ENCODE measurements at regions not wholly inside any gene's neighbourhood (a gene's known extent, or its start where the extent isn't known, plus 50 kb on each side); places are given as distances from the start of the nearest gene placed in this dataset.

DNA sequence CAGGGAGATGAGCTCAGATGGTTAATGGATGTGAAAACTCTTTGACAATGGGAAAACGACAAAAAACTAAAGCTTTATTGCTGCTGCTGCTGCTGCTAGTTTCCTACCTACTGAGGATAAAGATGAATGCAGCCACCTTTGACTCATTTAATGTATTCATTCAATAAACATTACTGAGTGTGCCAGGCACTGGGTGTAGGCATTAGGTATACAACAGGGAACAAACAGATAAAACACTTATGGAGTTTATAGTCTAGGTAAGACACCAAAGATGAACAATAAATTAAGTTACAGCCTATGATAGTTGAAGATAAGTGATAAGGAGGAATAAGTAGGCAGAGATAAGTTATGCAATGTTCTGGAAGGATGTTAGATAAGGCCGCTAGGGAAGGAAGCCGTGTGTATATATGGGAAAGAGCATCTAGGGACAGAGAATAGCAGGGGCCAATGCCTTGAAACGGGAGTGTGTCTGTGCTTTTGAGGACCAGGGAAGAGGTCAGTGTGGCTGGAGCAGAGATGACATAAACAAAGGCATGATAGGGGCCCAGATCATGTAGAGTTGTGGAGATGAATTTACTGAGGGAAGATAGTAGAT lies 477.6 kb downstream of the NTRK2 start:
- 67 to 74% methylated on average over 4 of the region's 4 CpGs for WGBS, 2 donors
- no peak overlapping the region for H3K4me3 ChIP-seq (ENCODE audit: low read depth in 1 of 2, low read length in 2 of 2)
- no peak overlapping the region for H3K27ac ChIP-seq (ENCODE audit: low read depth in 2 of 2, low read length in 1 of 2)
- no peaks in the 10 kb centered on the region for H3K27me3 ChIP-seq (ENCODE audit: control insufficient read depth in 1 of 2, insufficient read depth in 2 of 2, low read length in 2 of 2)
- peaks cover 0 to 3% of the 10 kb centered on the region in 2 donors for H3K4me1 ChIP-seq (ENCODE audit: control insufficient read depth in 2 of 2, insufficient read depth in 2 of 2, low read length in 1 of 2)
- H3K36me3 ChIP-seq (ENCODE audit: control insufficient read depth in 2 of 2, insufficient read depth in 2 of 2, low read length in 1 of 2) = no peaks in the 10 kb centered on the region
- H3K9me3 ChIP-seq (ENCODE audit: control insufficient read depth in 2 of 2, insufficient read depth in 1 of 2, low read depth in 1 of 2, low read length in 1 of 2) = no peaks in the 10 kb centered on the region

DNA sequence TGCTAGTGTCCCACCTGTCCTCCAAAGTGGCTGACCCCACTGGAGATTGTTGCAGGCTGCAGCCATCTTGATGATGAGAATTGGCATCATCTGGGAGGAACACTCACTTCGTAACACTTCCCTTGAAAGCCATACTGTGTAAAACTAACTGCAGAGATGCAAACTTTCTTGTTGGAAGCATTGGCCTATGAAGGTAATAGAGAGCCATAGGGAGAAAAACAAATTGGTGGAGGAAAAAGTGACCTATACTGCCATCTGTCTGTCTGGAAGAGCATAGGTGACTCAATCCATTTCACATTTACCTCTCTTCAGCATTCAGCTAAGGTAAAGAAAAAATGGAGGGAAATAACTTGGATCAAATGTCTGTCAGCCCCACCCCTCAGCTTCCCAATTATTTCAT lies 473.4 kb downstream of the NTRK2 start:
- no peak overlapping the region for H3K27ac ChIP-seq (ENCODE audit: low read depth in 2 of 2, low read length in 1 of 2)
- H3K4me1 ChIP-seq (ENCODE audit: control insufficient read depth in 2 of 2, insufficient read depth in 2 of 2, low read length in 1 of 2) = peaks cover 0 to 3% of the 10 kb centered on the region in 2 donors
- WGBS, 2 donors = 73 to 82% methylated on average over 1 of the region's 1 CpG
- no peaks in the 10 kb centered on the region for H3K27me3 ChIP-seq (ENCODE audit: control insufficient read depth in 1 of 2, insufficient read depth in 2 of 2, low read length in 2 of 2)
- H3K36me3 ChIP-seq (ENCODE audit: control insufficient read depth in 2 of 2, insufficient read depth in 2 of 2, low read length in 1 of 2) = no peaks in the 10 kb centered on the region
- no peak overlapping the region for H3K4me3 ChIP-seq (ENCODE audit: low read depth in 1 of 2, low read length in 2 of 2)
- H3K9me3 ChIP-seq (ENCODE audit: control insufficient read depth in 2 of 2, insufficient read depth in 1 of 2, low read depth in 1 of 2, low read length in 1 of 2) = no peaks in the 10 kb centered on the region

DNA sequence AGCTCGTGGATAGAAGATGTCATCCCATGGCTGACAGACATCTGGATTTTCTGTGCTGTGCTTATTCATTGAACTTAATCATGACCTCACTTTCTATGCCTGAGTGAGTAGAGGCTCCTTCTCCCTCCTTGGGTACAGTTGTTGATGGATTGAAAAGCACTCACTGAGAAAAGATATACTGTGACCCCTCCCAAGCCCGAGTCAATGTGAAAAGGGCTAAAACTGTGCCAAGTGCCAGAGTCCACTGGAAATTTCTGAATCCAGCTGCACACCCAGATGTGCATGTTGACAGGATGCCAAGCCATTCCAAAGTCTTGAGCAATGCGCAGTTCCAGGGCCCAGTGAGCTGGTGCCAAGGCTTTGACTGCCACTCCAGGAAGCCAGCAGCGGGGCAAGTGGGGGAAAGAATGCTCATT lies 473.0 kb downstream of the NTRK2 start:
- 44 to 63% methylated on average over 4 of the region's 4 CpGs for WGBS, 2 donors
- Histone ChIP-seq H3K9me3 (ENCODE audit: control insufficient read depth in 2 of 2, insufficient read depth in 1 of 2, low read depth in 1 of 2, low read length in 1 of 2) (no peaks in the 10 kb centered on the region), H3K4me3 (ENCODE audit: low read depth in 1 of 2, low read length in 2 of 2) (no peak overlapping the region), H3K4me1 (ENCODE audit: control insufficient read depth in 2 of 2, insufficient read depth in 2 of 2, low read length in 1 of 2) (peaks cover 0 to 3% of the 10 kb centered on the region in 2 donors), H3K27ac (ENCODE audit: low read depth in 2 of 2, low read length in 1 of 2) (no peak overlapping the region), H3K36me3 (ENCODE audit: control insufficient read depth in 2 of 2, insufficient read depth in 2 of 2, low read length in 1 of 2) (no peaks in the 10 kb centered on the region), H3K27me3 (ENCODE audit: control insufficient read depth in 1 of 2, insufficient read depth in 2 of 2, low read length in 2 of 2) (no peaks in the 10 kb centered on the region)

DNA sequence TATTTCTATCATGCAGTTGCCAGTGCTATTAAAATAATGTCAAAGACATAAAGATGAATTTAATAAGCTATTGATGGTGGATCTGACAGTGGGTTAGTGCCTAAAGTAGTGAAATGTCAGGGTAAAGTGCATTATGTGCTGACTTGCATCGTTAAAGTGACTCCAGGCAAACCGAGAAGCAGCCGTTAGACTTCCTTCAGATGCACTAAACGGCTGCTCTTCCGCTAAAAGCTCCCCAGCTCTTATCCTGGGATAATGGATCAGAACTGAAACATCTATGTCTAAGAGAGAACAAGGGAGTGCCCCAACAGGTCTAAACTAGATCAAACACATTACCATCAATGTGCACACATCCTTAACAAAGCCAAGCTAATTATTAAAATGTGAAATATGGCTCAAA lies 468.2 kb downstream of the NTRK2 start:
- Histone ChIP-seq H3K27me3 (ENCODE audit: control insufficient read depth in 1 of 2, insufficient read depth in 2 of 2, low read length in 2 of 2) (no peaks in the 10 kb centered on the region), H3K27ac (ENCODE audit: low read depth in 2 of 2, low read length in 1 of 2) (no peak overlapping the region), H3K36me3 (ENCODE audit: control insufficient read depth in 2 of 2, insufficient read depth in 2 of 2, low read length in 1 of 2) (no peaks in the 10 kb centered on the region), H3K4me3 (ENCODE audit: low read depth in 1 of 2, low read length in 2 of 2) (no peak overlapping the region), H3K9me3 (ENCODE audit: control insufficient read depth in 2 of 2, insufficient read depth in 1 of 2, low read depth in 1 of 2, low read length in 1 of 2) (no peaks in the 10 kb centered on the region), H3K4me1 (ENCODE audit: control insufficient read depth in 2 of 2, insufficient read depth in 2 of 2, low read length in 1 of 2) (peaks cover 0 to 3% of the 10 kb centered on the region in 2 donors)
- 51 to 61% methylated on average over 5 of the region's 5 CpGs for WGBS, 2 donors

DNA sequence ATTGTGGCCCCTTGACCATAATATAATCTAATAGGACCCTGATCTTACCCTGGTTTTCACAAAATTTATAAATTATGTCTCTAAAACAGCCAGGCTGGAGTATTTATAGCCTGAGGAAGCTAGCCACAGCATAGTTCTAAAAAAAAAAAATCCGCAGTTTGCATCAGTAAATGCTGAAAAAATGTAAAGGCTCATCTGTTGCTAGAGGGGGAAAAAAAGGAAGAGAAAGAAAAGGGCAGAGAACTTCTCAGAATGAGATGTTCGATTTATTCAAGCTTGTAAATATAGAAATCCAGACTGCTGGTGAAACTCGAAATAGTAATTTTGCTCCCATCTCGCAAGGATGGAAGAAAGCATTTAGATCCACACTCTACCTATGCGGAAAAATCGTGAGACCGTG lies 467.5 kb downstream of the NTRK2 start:
- H3K4me1 ChIP-seq (ENCODE audit: control insufficient read depth in 2 of 2, insufficient read depth in 2 of 2, low read length in 1 of 2) = no peaks in the 10 kb centered on the region
- no peaks in the 10 kb centered on the region for H3K36me3 ChIP-seq (ENCODE audit: control insufficient read depth in 2 of 2, insufficient read depth in 2 of 2, low read length in 1 of 2)
- H3K27ac ChIP-seq (ENCODE audit: low read depth in 2 of 2, low read length in 1 of 2) = no peak overlapping the region
- no peak overlapping the region for H3K4me3 ChIP-seq (ENCODE audit: low read depth in 1 of 2, low read length in 2 of 2)
- H3K27me3 ChIP-seq (ENCODE audit: control insufficient read depth in 1 of 2, insufficient read depth in 2 of 2, low read length in 2 of 2) = no peaks in the 10 kb centered on the region
- WGBS, 2 donors = 86 to 88% methylated on average over 7 of the region's 7 CpGs
- H3K9me3 ChIP-seq (ENCODE audit: control insufficient read depth in 2 of 2, insufficient read depth in 1 of 2, low read depth in 1 of 2, low read length in 1 of 2) = no peaks in the 10 kb centered on the region

DNA sequence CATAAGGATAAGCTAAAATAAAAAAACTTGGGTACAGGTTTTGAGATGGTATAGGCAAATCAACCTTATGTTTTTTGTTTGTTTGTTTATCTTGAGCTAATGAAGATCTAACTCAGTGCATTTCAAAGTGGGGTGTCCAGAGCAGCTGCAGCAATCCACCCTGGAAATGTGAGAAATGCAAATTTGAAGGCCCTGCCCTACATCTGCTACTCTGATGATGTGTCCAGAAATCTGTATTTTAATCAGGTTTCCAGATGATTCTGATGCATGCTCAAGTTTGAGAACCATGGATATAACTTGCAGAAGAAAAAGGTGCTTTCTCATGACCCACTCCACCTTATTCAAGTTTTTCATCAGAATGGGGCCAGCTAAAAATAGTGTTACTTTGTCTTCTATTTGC lies 467.0 kb downstream of the NTRK2 start:
- no peak overlapping the region for H3K4me3 ChIP-seq (ENCODE audit: low read depth in 1 of 2, low read length in 2 of 2)
- H3K27ac ChIP-seq (ENCODE audit: low read depth in 2 of 2, low read length in 1 of 2) = no peak overlapping the region
- H3K9me3 ChIP-seq (ENCODE audit: control insufficient read depth in 2 of 2, insufficient read depth in 1 of 2, low read depth in 1 of 2, low read length in 1 of 2) = no peaks in the 10 kb centered on the region
- no peaks in the 10 kb centered on the region for H3K36me3 ChIP-seq (ENCODE audit: control insufficient read depth in 2 of 2, insufficient read depth in 2 of 2, low read length in 1 of 2)
- no peaks in the 10 kb centered on the region for H3K4me1 ChIP-seq (ENCODE audit: control insufficient read depth in 2 of 2, insufficient read depth in 2 of 2, low read length in 1 of 2)
- no peaks in the 10 kb centered on the region for H3K27me3 ChIP-seq (ENCODE audit: control insufficient read depth in 1 of 2, insufficient read depth in 2 of 2, low read length in 2 of 2)

DNA sequence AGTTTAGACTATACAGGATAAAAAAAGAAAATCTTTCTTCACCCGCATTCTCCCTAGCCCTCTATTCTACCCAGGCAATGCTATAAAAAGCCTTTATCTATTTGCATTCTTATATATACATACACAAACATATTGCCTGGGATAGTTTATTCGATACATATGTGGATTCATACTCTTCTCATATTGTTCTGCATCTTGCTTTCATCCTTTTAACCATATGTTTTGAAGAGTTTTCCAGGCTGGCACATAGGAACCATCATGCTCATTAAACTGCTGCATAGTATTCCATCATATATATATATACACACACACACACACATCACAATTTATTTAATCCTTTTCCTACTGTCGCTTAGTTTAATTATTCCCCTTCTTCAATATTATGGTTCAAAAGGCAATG lies 461.2 kb downstream of the NTRK2 start:
- Histone ChIP-seq H3K9me3 (ENCODE audit: control insufficient read depth in 2 of 2, insufficient read depth in 1 of 2, low read depth in 1 of 2, low read length in 1 of 2) (no peaks in the 10 kb centered on the region), H3K4me3 (ENCODE audit: low read depth in 1 of 2, low read length in 2 of 2) (no peak overlapping the region), H3K36me3 (ENCODE audit: control insufficient read depth in 2 of 2, insufficient read depth in 2 of 2, low read length in 1 of 2) (no peaks in the 10 kb centered on the region), H3K27ac (ENCODE audit: low read depth in 2 of 2, low read length in 1 of 2) (no peak overlapping the region), H3K27me3 (ENCODE audit: control insufficient read depth in 1 of 2, insufficient read depth in 2 of 2, low read length in 2 of 2) (no peaks in the 10 kb centered on the region), H3K4me1 (ENCODE audit: control insufficient read depth in 2 of 2, insufficient read depth in 2 of 2, low read length in 1 of 2) (no peaks in the 10 kb centered on the region)
- WGBS, 2 donors = 88 to 91% methylated on average over 3 of the region's 3 CpGs

DNA sequence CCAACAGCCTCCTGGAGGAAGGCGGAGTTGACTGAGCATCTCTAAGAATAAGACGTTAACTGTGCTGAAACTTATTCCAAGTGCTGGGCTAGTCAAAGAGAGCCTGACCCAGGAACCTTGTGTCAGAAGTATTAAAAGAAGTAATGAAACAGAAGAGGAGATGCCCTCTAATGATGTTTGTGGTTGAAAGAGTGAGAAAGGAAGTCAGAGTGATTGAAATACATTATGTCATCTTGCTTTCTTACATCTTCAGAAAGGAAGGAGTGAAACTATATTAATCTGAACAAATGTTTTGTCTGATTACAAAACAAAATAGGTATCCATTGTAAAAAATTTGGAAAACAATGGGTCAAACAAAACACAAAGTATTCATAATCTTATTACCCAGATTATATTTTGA lies 460.7 kb downstream of the NTRK2 start:
- Histone ChIP-seq H3K4me1 (ENCODE audit: control insufficient read depth in 2 of 2, insufficient read depth in 2 of 2, low read length in 1 of 2) (no peaks in the 10 kb centered on the region), H3K4me3 (ENCODE audit: low read depth in 1 of 2, low read length in 2 of 2) (no peak overlapping the region), H3K36me3 (ENCODE audit: control insufficient read depth in 2 of 2, insufficient read depth in 2 of 2, low read length in 1 of 2) (no peaks in the 10 kb centered on the region), H3K27ac (ENCODE audit: low read depth in 2 of 2, low read length in 1 of 2) (no peak overlapping the region), H3K9me3 (ENCODE audit: control insufficient read depth in 2 of 2, insufficient read depth in 1 of 2, low read depth in 1 of 2, low read length in 1 of 2) (no peaks in the 10 kb centered on the region), H3K27me3 (ENCODE audit: control insufficient read depth in 1 of 2, insufficient read depth in 2 of 2, low read length in 2 of 2) (no peaks in the 10 kb centered on the region)
- 68 to 89% methylated on average over 2 of the region's 2 CpGs for WGBS, 2 donors

DNA sequence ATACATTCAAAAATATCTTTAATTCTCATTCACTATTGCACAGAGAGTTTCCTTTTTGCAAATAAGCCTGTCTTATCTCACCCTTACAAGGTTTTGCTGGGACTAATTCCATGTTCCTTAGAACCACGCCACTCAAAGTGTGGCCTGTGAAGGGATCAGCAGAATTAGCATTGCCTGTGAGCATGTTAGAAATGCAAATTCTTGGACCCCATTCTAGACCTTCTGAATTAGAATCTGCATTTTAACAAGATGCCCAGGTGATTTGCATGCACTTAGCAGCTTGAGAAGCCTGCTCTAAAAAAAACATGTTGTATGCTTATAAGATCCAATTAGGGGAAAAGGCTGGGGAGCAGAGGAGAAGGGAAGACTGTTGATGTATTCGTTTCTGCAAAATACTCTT lies 460.0 kb downstream of the NTRK2 start:
- 47 to 58% methylated on average over 2 of the region's 2 CpGs for WGBS, 2 donors
- Histone ChIP-seq H3K27me3 (ENCODE audit: control insufficient read depth in 1 of 2, insufficient read depth in 2 of 2, low read length in 2 of 2) (no peaks in the 10 kb centered on the region), H3K27ac (ENCODE audit: low read depth in 2 of 2, low read length in 1 of 2) (no peak overlapping the region), H3K4me1 (ENCODE audit: control insufficient read depth in 2 of 2, insufficient read depth in 2 of 2, low read length in 1 of 2) (no peaks in the 10 kb centered on the region), H3K9me3 (ENCODE audit: control insufficient read depth in 2 of 2, insufficient read depth in 1 of 2, low read depth in 1 of 2, low read length in 1 of 2) (no peaks in the 10 kb centered on the region), H3K36me3 (ENCODE audit: control insufficient read depth in 2 of 2, insufficient read depth in 2 of 2, low read length in 1 of 2) (no peaks in the 10 kb centered on the region), H3K4me3 (ENCODE audit: low read depth in 1 of 2, low read length in 2 of 2) (no peak overlapping the region)

DNA sequence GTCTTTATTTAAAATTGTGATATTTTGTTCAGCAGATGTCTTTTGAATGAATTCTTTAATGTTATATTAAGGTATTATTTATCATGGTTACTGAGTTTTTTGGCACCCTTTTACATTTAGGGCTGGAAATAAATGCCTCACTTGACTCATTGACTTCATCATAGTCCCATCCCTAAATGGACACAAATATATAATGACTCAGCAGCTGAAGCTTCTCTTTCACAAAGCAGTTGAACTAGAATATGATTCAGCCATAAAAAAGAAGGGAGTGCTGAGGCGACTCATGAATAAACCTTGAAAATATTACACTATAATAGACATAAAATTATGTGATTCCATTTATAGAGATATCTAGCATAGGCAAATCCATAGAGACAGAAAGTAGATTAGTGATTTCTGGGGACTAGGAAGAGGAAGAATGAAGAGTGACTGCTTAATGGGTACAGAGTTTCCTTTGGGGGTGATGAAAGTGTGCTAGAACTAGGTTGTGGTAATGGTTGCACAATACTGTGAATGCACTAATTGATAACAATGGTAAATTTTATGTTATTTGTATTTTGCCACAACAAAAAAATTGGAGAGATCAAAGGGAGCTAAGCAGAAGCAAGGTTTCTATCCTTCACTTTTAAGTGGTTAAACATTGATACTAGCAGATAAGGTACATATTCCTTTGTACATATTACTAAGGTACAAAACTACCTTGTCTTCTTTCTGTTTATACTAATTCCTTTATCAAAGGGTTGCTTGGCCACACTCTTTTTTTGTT lies 449.6 kb downstream of the NTRK2 start:
- no peaks in the 10 kb centered on the region for H3K36me3 ChIP-seq (ENCODE audit: control insufficient read depth in 2 of 2, insufficient read depth in 2 of 2, low read length in 1 of 2)
- 59 to 67% methylated on average over 1 of the region's 1 CpG for whole genome bisulfite sequencing, 2 donors
- no peak overlapping the region for H3K27ac ChIP-seq (ENCODE audit: low read depth in 2 of 2, low read length in 1 of 2)
- H3K27me3 ChIP-seq (ENCODE audit: control insufficient read depth in 1 of 2, insufficient read depth in 2 of 2, low read length in 2 of 2) = no peaks in the 10 kb centered on the region
- no peaks in the 10 kb centered on the region for H3K4me1 ChIP-seq (ENCODE audit: control insufficient read depth in 2 of 2, insufficient read depth in 2 of 2, low read length in 1 of 2)
- no peaks in the 10 kb centered on the region for H3K9me3 ChIP-seq (ENCODE audit: control insufficient read depth in 2 of 2, insufficient read depth in 1 of 2, low read depth in 1 of 2, low read length in 1 of 2)
- H3K4me3 ChIP-seq (ENCODE audit: low read depth in 1 of 2, low read length in 2 of 2) = no peak overlapping the region
